Suprapubic skin (tissue), 4 donors: ENCODE measurements at regions not wholly inside any gene's neighbourhood (a gene's known extent, or its start where the extent isn't known, plus 50 kb on each side); places are given as distances from the start of the nearest gene placed in this dataset.

Experiments
- DNase-seq, 2 donors: peaks; one replicate each; pipeline ENCODE4 v3.0.0-alpha.2; 2019; ENCODE audit warnings: low spot score in 2 of 2
- H3K27ac ChIP-seq: fragments of 200-600 bp; sonication (generic); one replicate; pipeline ENCODE4 v1.5.1; 2019
- H3K27me3 ChIP-seq: fragments of 200-600 bp; sonication (generic); one replicate; pipeline ENCODE4 v1.5.1; 2019
- H3K36me3 ChIP-seq: fragments of 200-600 bp; sonication (generic); one replicate; pipeline ENCODE4 v1.5.1; 2019
- H3K4me1 ChIP-seq: fragments of 200-600 bp; sonication (generic); one replicate; pipeline ENCODE4 v1.5.1; 2019
- H3K4me3 ChIP-seq: fragments of 200-600 bp; sonication (generic); one replicate; pipeline ENCODE4 v1.5.1; 2019; ENCODE audit warnings: mild to moderate bottlenecking
- H3K9me3 ChIP-seq: fragments of 200-600 bp; sonication (generic); one replicate; pipeline ENCODE4 v1.5.1; 2019
- CTCF ChIP-seq, 2 donors: fragments of 200-600 bp in 1 of 2; fragments of 450-650 bp in 1 of 2; sonication (generic) in 1 of 2; IDR thresholded peaks; one replicate each; pipeline ENCODE4 v1.5.1; 2016 to 2019; ENCODE audit warnings: antibody characterized with exemption in 2 of 2, mild to moderate bottlenecking in 1 of 2, moderate library complexity in 1 of 2
- EP300 ChIP-seq: sonication (generic); formaldehyde crosslinking; IDR thresholded peaks from one replicate; pipeline ENCODE4 v1.6.1; 2017; ENCODE audit warnings: antibody characterized with exemption
- POLR2A ChIP-seq, 2 donors: fragments of 450-650 bp; IDR thresholded peaks; one replicate each; pipeline ENCODE4 v1.6.1; 2017; ENCODE audit warnings: antibody characterized with exemption in 2 of 2, mild to moderate bottlenecking in 2 of 2, moderate library complexity in 2 of 2
- POLR2AphosphoS5 ChIP-seq, 3 donors: sonication (generic); formaldehyde crosslinking; IDR thresholded peaks; one replicate each; pipeline ENCODE4 v1.6.1; 2017; ENCODE audit warnings: antibody characterized with exemption in 3 of 3
- WGBS: methylation state at CpG from one replicate; pipeline ENCODE4 v1.1.5; 2018; 5-methylcytosine and 5-hydroxymethylcytosine counted together

GRCh38 chr6:48922837-48923236 lies 540.2 kb downstream of the MMUT start:
- Histone ChIP-seq H3K27ac (no peak overlapping the region), H3K27me3 (no peaks in the 10 kb centered on the region), H3K4me3 (no peak overlapping the region), H3K4me1 (no peaks in the 10 kb centered on the region), H3K36me3 (no peaks in the 10 kb centered on the region), H3K9me3 (no peaks in the 10 kb centered on the region)
- no peak for DNase-seq
- 40% methylated on average over 2 of the region's 2 CpGs for WGBS
- TF ChIP-seq EP300 (no peak), POLR2AphosphoS5 (IDR thresholded peaks at IDR 0.05) (no peak), CTCF (IDR thresholded peaks at IDR 0.05) (no peak), POLR2A (IDR thresholded peaks at IDR 0.05) (no peak)

GRCh38 chr6:48919555-48919954 lies 543.5 kb downstream of the MMUT start:
- H3K36me3 ChIP-seq: no peaks in the 10 kb centered on the region
- no peaks in the 10 kb centered on the region for H3K9me3 ChIP-seq
- H3K4me3 ChIP-seq: no peak overlapping the region
- H3K27ac ChIP-seq: no peak overlapping the region
- H3K4me1 ChIP-seq: no peaks in the 10 kb centered on the region
- no peak for DNase-seq
- TF ChIP-seq POLR2AphosphoS5 (IDR thresholded peaks at IDR 0.05) (no peak), EP300 (no peak), CTCF (IDR thresholded peaks at IDR 0.05) (no peak), POLR2A (IDR thresholded peaks at IDR 0.05) (no peak)
- no peaks in the 10 kb centered on the region for H3K27me3 ChIP-seq

- WGBS: 59% methylated on average over 2 of the region's 2 CpGs
- TF ChIP-seq POLR2AphosphoS5 (IDR thresholded peaks at IDR 0.05) (no peak), EP300 (no peak), CTCF (IDR thresholded peaks at IDR 0.05) (no peak), POLR2A (IDR thresholded peaks at IDR 0.05) (no peak)
Observed at GRCh38 chr6:48917233-48917632, 545.8 kb downstream of the MMUT start.

GRCh38 chr6:48916607-48917006 lies 546.4 kb downstream of the MMUT start:
- Histone ChIP-seq H3K9me3 (no peaks in the 10 kb centered on the region), H3K27me3 (no peaks in the 10 kb centered on the region), H3K27ac (no peak overlapping the region), H3K4me3 (no peak overlapping the region), H3K36me3 (no peaks in the 10 kb centered on the region), H3K4me1 (no peaks in the 10 kb centered on the region)
- no peak for DNase-seq
- TF ChIP-seq POLR2AphosphoS5 (IDR thresholded peaks at IDR 0.05): no peak
- no peak for TF ChIP-seq EP300
- no peak for TF ChIP-seq POLR2A (IDR thresholded peaks at IDR 0.05)
- TF ChIP-seq CTCF (IDR thresholded peaks at IDR 0.05): no peak

More at GRCh38 chr6:48917233-48917632, 545.8 kb downstream of the MMUT start:
- Histone ChIP-seq H3K27me3 (no peaks in the 10 kb centered on the region), H3K27ac (no peak overlapping the region), H3K4me3 (no peak overlapping the region), H3K36me3 (no peaks in the 10 kb centered on the region), H3K4me1 (no peaks in the 10 kb centered on the region), H3K9me3 (no peaks in the 10 kb centered on the region)
- DNase-seq: no peak

GRCh38 chr6:48915591-48915990 lies 547.5 kb downstream of the MMUT start:
- Histone ChIP-seq H3K9me3 (no peaks in the 10 kb centered on the region), H3K36me3 (no peaks in the 10 kb centered on the region), H3K27ac (no peak overlapping the region), H3K4me1 (no peaks in the 10 kb centered on the region), H3K27me3 (no peaks in the 10 kb centered on the region), H3K4me3 (no peak overlapping the region)
- TF ChIP-seq POLR2A (IDR thresholded peaks at IDR 0.05): no peak
- no peak for TF ChIP-seq POLR2AphosphoS5 (IDR thresholded peaks at IDR 0.05)
- TF ChIP-seq EP300: no peak
- no peak for TF ChIP-seq CTCF (IDR thresholded peaks at IDR 0.05)
- no peak for DNase-seq
